Duodenal mucosa (tissue), 2 donors: ENCODE measurements at regions not wholly inside any gene's neighbourhood (a gene's known extent, or its start where the extent isn't known, plus 50 kb on each side); places are given as distances from the start of the nearest gene placed in this dataset.

Experiments used
- H3K27ac ChIP-seq: one replicate; pipeline ENCODE4 v1.7.0; 2013; ENCODE audit warnings: low read depth, low read length
- H3K27me3 ChIP-seq, 2 donors: one replicate each; pipeline ENCODE4 v1.7.0; 2013; ENCODE audit warnings: low read length in 2 of 2, control low read depth in 1 of 2; ENCODE audit not compliant: insufficient read depth in 2 of 2, control insufficient read depth in 1 of 2
- H3K36me3 ChIP-seq, 2 donors: one replicate each; pipeline ENCODE4 v1.7.0; 2013; ENCODE audit warnings: low read length in 2 of 2, control low read depth in 1 of 2; ENCODE audit not compliant: insufficient read depth in 2 of 2, control insufficient read depth in 1 of 2
- H3K4me1 ChIP-seq, 2 donors: one replicate each; pipeline ENCODE4 v1.7.0; 2013; ENCODE audit warnings: low read length in 2 of 2, control low read depth in 1 of 2; ENCODE audit not compliant: insufficient read depth in 2 of 2, control insufficient read depth in 1 of 2
- H3K4me3 ChIP-seq, 2 donors: one replicate each; pipeline ENCODE4 v1.7.0; 2013; ENCODE audit warnings: low read length in 2 of 2, low read depth in 1 of 2
- H3K9ac ChIP-seq, 2 donors: one replicate each; pipeline ENCODE4 v1.7.0; 2013; ENCODE audit warnings: low read length in 2 of 2, low read depth in 1 of 2
- H3K9me3 ChIP-seq, 2 donors: one replicate each; pipeline ENCODE4 v1.7.0; 2013; ENCODE audit warnings: low read length in 2 of 2, control low read depth in 1 of 2; ENCODE audit not compliant: control insufficient read depth in 1 of 2

DNA sequence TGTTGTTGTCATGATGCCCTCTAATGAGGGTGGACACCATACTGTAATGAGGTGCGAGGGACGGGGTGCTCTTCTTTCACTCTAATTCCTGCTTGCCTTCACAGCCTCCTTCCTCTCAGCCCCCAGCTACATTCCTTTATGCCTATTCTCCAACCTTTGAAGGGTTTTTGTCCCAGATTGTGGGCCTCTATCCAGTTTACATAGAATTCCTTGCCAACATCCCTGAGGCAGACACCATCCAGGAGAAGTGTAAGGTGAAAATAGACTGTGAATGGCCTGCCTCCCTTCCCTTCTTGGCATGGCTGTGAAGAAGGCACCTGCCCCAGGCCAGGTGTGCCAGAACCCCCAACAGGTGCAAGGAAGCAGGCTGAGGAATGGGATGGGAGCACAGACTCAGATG lies 122.3 kb downstream of the CHST1 start:
- H3K36me3 ChIP-seq: no peaks in the 10 kb centered on the region
- no peak overlapping the region for H3K4me3 ChIP-seq
- H3K4me1 ChIP-seq: no peaks in the 10 kb centered on the region
- no peak overlapping the region for H3K9ac ChIP-seq
- H3K27me3 ChIP-seq: no peaks in the 10 kb centered on the region
- no peak overlapping the region for H3K27ac ChIP-seq
- H3K9me3 ChIP-seq: no peaks in the 10 kb centered on the region

- no peaks in the 10 kb centered on the region for H3K27me3 ChIP-seq
- no peaks in the 10 kb centered on the region for H3K36me3 ChIP-seq
- H3K4me3 ChIP-seq: no peak overlapping the region
- H3K27ac ChIP-seq: no peak overlapping the region
- no peaks in the 10 kb centered on the region for H3K9me3 ChIP-seq
- no peak overlapping the region for H3K9ac ChIP-seq
- H3K4me1 ChIP-seq: no peaks in the 10 kb centered on the region
Measured at GRCh38 chr11:45541693-45542434, 123.6 kb downstream of the CHST1 start.

- Histone ChIP-seq H3K4me3 (no peak overlapping the region), H3K27ac (no peak overlapping the region), H3K9me3 (no peaks in the 10 kb centered on the region), H3K36me3 (no peaks in the 10 kb centered on the region), H3K9ac (no peak overlapping the region), H3K27me3 (no peaks in the 10 kb centered on the region), H3K4me1 (no peaks in the 10 kb centered on the region)
Measured at GRCh38 chr11:45538939-45539338, 126.5 kb downstream of the CHST1 start.

DNA sequence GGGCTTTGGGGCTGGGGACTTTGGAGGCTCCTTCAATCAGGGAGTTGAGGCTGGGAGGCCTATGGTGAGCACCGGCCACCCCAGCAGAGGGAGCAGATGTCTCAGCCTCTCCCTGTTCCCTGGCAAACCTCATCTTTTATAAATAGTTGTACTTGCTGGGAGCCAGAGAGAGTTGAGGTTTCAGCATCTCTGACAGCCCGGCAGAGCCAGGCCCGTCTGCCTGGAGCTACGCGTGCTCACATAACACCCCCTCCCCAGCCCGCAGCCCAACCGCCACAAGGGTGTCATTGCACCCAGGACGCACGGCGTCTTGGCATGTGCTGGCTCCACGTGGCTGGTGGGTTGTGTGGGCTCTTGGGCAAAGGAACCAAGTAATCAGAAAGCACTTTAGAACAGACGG lies 127.1 kb downstream of the CHST1 start:
- H3K9ac ChIP-seq: no peak overlapping the region
- no peaks in the 10 kb centered on the region for H3K27me3 ChIP-seq
- H3K9me3 ChIP-seq: no peaks in the 10 kb centered on the region
- H3K36me3 ChIP-seq: no peaks in the 10 kb centered on the region
- no peak overlapping the region for H3K4me3 ChIP-seq
- H3K4me1 ChIP-seq: no peaks in the 10 kb centered on the region
- no peak overlapping the region for H3K27ac ChIP-seq

GRCh38 chr11:45537614-45538013 lies 127.8 kb downstream of the CHST1 start:
- no peaks in the 10 kb centered on the region for H3K36me3 ChIP-seq
- no peak overlapping the region for H3K27ac ChIP-seq
- H3K9ac ChIP-seq: no peak overlapping the region
- no peak overlapping the region for H3K4me3 ChIP-seq
- H3K9me3 ChIP-seq: no peaks in the 10 kb centered on the region
- H3K4me1 ChIP-seq: no peaks in the 10 kb centered on the region
- H3K27me3 ChIP-seq: no peaks in the 10 kb centered on the region

- Histone ChIP-seq H3K27ac (no peak overlapping the region), H3K9me3 (no peaks in the 10 kb centered on the region), H3K4me3 (no peak overlapping the region), H3K4me1 (no peaks in the 10 kb centered on the region), H3K9ac (no peak overlapping the region), H3K27me3 (no peaks in the 10 kb centered on the region), H3K36me3 (no peaks in the 10 kb centered on the region)
Measured at GRCh38 chr11:45535033-45535432, 130.4 kb downstream of the CHST1 start.

DNA sequence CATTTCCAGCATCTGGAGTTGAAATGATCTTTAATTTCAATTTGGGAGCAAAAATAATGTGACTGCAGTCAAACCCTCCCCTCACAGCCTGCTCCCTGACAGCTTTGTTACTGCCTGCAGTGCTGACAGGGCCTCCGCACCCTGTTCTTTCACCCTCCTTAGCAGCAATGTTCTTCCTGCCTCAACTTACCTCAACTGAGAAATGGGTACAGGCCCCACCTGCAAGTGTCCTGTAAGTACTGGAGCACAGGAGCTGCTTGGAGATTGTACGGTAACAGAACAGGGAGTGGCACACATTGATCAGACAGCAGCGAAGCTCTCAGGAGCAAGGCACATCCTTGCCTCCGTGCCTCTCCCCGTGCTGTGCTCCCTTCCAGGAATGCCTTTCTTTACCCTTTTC lies 131.3 kb downstream of the CHST1 start:
- Histone ChIP-seq H3K27ac (no peak overlapping the region), H3K9me3 (no peaks in the 10 kb centered on the region), H3K36me3 (no peaks in the 10 kb centered on the region), H3K4me1 (no peaks in the 10 kb centered on the region), H3K4me3 (no peak overlapping the region), H3K27me3 (no peaks in the 10 kb centered on the region), H3K9ac (no peak overlapping the region)

DNA sequence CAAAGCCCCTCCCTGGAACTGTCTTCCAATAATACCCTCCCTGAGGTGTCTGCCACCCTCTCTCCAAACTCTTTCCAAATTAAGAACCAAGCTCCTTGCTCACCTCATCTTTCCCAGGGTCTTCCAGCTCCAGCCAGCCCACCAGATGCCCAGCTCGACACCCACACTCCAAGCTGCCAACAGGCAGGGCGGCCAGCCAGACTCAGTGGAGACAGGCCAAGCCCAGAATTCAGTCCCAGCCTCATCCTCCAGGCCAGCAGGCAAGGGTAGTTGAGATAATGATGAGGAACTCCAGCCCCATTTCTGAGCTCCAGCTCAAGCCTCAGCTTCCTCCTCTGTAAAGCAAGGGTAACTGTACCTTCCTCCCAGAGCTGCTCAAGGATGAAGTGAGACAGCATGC lies 132.9 kb downstream of the CHST1 start:
- no peak overlapping the region for H3K9ac ChIP-seq
- no peak overlapping the region for H3K27ac ChIP-seq
- H3K27me3 ChIP-seq: no peaks in the 10 kb centered on the region
- no peak overlapping the region for H3K4me3 ChIP-seq
- no peaks in the 10 kb centered on the region for H3K36me3 ChIP-seq
- H3K4me1 ChIP-seq: no peaks in the 10 kb centered on the region
- H3K9me3 ChIP-seq: no peaks in the 10 kb centered on the region

DNA sequence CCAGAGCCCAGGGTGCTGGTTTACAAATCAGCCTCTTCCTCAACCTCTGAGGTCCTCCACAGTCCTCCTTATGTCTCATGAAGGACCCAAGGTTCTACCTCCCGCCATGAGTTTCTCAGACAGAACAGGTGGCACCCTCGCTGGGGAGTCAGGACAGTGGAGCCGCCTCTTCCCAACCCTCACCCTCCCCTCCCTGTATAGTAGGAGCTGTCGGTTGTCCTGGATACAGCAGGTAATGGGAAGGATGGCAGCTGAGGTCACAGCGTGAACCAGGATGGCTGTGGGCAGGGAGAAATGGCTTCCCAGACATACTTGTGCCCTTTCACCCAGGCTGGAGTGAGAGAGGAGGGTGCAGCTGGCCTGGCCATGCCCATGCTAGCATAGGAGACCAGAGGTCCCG lies 134.6 kb downstream of the CHST1 start:
- Histone ChIP-seq H3K36me3 (no peaks in the 10 kb centered on the region), H3K9ac (no peak overlapping the region), H3K27ac (no peak overlapping the region), H3K9me3 (no peaks in the 10 kb centered on the region), H3K4me3 (no peak overlapping the region), H3K27me3 (no peaks in the 10 kb centered on the region), H3K4me1 (no peaks in the 10 kb centered on the region)

- Histone ChIP-seq H3K4me3 (no peak overlapping the region), H3K27me3 (no peaks in the 10 kb centered on the region), H3K36me3 (no peaks in the 10 kb centered on the region), H3K27ac (no peak overlapping the region), H3K4me1 (no peaks in the 10 kb centered on the region), H3K9ac (no peak overlapping the region), H3K9me3 (no peaks in the 10 kb centered on the region)
Measured at GRCh38 chr11:45530111-45530510, 135.3 kb downstream of the CHST1 start.

GRCh38 chr11:45528435-45528834 lies 137.0 kb downstream of the CHST1 start:
- Histone ChIP-seq H3K4me3 (no peak overlapping the region), H3K36me3 (no peaks in the 10 kb centered on the region), H3K9me3 (no peaks in the 10 kb centered on the region), H3K27ac (no peak overlapping the region), H3K4me1 (no peaks in the 10 kb centered on the region), H3K27me3 (no peaks in the 10 kb centered on the region), H3K9ac (no peak overlapping the region)
